SJSA1 (cell line): ENCODE measurements at regions not wholly inside any gene's neighbourhood (a gene's known extent, or its start where the extent isn't known, plus 50 kb on each side); places are given as distances from the start of the nearest gene placed in this dataset.

Source experiments
- DNase-seq, 2 experiments: peaks; one replicate each; pipeline ENCODE4 v3.0.0-alpha.2; 2015 to 2020; ENCODE audit warnings: low spot score in 2 of 2, low read depth in 1 of 2
- H3K27ac ChIP-seq: fragments of 250-450 bp; sonication (Bioruptor Pico); 2 replicates; pipeline ENCODE4 v1.5.1; 2020; ENCODE audit warnings: mild to moderate bottlenecking, moderate library complexity
- H3K27me3 ChIP-seq: fragments of 250-450 bp; sonication (Bioruptor Pico); replicated peaks from 2 replicates; pipeline ENCODE4 v1.5.1; 2020; ENCODE audit warnings: mild to moderate bottlenecking, moderate library complexity
- H3K36me3 ChIP-seq: fragments of 250-450 bp; sonication (Bioruptor Pico); 2 replicates; pipeline ENCODE4 v1.5.1; 2020; ENCODE audit warnings: mild to moderate bottlenecking
- H3K4me1 ChIP-seq: fragments of 250-450 bp; sonication (Bioruptor Pico); replicated peaks from 2 replicates; pipeline ENCODE4 v1.6.1; 2021; ENCODE audit warnings: mild to moderate bottlenecking
- H3K4me3 ChIP-seq: fragments of 250-450 bp; sonication (Bioruptor Pico); 2 replicates; pipeline ENCODE4 v1.5.1; 2020; ENCODE audit warnings: mild to moderate bottlenecking
- H3K9me3 ChIP-seq: fragments of 250-450 bp; sonication (Bioruptor Pico); replicated peaks from 2 replicates; pipeline ENCODE4 v1.5.1; 2020; ENCODE audit warnings: mild to moderate bottlenecking

DNA sequence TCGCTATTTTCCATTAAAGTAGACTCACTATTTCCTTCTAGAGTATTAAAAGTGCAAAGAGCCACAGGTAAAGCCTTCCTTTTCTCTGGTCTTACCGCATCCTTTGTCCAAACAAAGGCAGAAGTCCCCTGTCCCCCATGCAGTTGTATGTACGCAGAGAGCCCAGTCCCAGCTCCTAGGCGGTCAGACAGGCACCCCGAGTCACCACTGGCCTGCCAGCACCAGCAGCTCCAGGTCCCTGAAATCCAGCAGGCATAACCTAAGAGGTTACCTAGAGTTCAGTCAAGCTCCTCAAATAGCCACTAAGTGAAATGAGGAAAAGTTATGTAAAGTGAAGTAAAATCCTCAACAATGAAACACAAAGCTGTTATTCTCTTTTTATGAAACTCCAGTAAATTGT lies 60.4 kb upstream of the TWIST2 start:
- no peaks in the 10 kb centered on the region for H3K27me3 ChIP-seq
- peaks cover 8% of the 10 kb centered on the region; the same call in 1 of the 2 replicates for H3K4me1 ChIP-seq
- no peak for DNase-seq
- no peaks in the 10 kb centered on the region for H3K36me3 ChIP-seq
- no peak overlapping the region for H3K27ac ChIP-seq
- no peaks in the 10 kb centered on the region for H3K9me3 ChIP-seq
- H3K4me3 ChIP-seq: no peak overlapping the region

DNA sequence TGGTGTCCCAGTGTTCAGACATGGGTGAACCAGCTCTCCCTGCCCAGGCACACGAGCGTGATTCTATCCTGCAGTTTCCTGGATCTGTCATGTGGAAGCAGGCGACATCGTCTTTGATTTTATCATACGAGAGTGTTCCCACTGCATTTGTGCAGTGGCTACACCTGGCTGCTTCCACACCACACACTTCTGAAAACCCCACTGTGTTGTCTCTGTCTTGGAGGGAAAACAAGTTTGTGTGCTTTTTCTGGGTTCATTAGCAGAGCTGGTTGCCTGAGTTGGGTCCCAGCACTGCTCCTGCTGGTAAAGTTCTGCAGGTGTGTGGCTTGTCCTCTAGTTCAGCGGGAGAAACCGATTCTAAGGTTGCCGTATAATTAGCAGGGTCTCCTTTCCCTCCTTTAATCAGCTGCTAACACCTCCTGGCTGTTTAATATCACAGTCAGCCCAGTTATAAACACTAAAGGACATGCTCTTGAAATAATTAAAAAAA lies 58.5 kb upstream of the TWIST2 start:
- H3K27ac ChIP-seq: no peak overlapping the region
- peaks cover 8% of the 10 kb centered on the region; the same call in 1 of the 2 replicates for H3K4me1 ChIP-seq
- H3K4me3 ChIP-seq: no peak overlapping the region
- H3K9me3 ChIP-seq: no peaks in the 10 kb centered on the region
- H3K36me3 ChIP-seq: no peaks in the 10 kb centered on the region
- DNase-seq: no peak
- H3K27me3 ChIP-seq: no peaks in the 10 kb centered on the region

DNA sequence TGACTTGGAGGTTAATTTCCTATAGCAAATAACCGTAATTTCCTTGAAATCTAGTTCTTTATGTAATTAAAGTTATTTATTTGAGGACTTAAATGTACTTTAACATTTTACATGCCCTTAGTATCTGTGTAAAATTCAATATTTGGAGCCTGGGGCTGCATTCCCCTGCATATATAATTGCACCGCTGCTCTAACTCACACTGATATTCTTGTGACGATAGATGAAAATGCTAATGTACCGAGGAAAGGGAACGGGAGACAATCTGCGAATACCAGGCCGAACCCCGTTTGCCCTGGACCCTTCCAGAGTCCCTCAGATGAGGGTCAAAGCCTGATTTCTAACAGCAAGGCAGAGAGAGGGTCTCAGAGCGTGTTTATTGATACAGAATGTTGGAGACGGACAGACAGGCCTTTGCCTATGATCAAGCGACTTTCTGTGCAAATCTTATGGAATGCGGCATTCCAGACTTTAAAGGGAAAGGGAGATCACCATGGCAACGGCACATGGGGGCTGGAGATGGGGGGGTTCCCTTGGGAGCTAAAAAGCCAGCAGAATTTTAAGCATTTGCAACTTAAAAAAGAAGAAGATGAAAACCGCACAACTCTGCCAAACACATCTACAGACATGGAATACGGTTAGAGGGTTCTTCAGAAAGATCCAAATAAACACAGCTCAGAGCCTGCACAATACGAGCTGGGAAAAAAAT lies 57.6 kb upstream of the TWIST2 start:
- DNase-seq: no peak
- Histone ChIP-seq H3K27me3 (no peaks in the 10 kb centered on the region), H3K9me3 (no peaks in the 10 kb centered on the region), H3K4me3 (no peak overlapping the region), H3K4me1 (peaks cover 8% of the 10 kb centered on the region; the same call in 1 of the 2 replicates), H3K27ac (no peak overlapping the region), H3K36me3 (no peaks in the 10 kb centered on the region)

DNA sequence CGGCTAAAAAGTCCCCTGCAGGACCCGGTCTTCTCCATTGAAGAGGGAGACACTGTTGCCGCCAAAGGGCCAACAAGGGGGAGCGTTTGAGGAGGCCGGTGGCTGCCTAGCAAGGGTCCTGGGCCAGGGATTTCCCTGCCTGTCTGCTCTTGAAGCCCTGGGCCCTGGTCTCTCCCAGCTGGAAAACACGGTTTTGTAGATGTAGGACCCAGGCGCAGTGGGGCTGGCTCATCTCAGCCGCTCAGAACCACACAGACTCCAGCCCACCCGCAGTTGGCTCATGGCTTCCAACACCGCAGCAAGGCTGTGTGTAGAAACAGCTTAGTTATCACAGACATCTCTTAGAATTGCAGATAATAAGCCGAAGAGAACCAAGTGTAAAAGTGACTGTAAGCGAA lies 57.1 kb upstream of the TWIST2 start:
- Histone ChIP-seq H3K36me3 (no peaks in the 10 kb centered on the region), H3K27me3 (no peaks in the 10 kb centered on the region), H3K27ac (no peak overlapping the region), H3K9me3 (no peaks in the 10 kb centered on the region), H3K4me1 (peaks cover 11% of the 10 kb centered on the region), H3K4me3 (no peak overlapping the region)
- DNase-seq: peak in 1 of 2 experiments; percentile 25

DNA sequence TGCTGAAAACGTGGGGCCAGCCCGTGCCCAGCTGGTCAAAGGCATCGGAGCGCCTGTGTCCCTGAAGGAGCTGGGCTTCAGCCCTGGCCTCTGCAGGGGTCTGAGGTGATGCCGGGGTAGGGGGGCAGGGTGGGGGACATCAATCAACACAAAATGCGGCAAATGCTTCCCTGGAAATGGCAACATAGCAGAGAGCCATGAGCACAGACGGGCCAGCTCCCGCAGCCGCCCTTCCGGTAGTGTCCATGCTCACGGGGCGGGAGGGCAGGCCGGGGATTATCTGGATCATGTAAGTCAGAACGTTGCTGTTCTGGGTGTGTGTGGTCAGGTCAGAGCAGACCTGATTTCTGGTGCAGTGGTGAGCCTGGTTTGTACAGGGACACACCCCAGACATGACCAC lies 56.5 kb upstream of the TWIST2 start:
- no peak for DNase-seq
- H3K4me3 ChIP-seq: no peak overlapping the region
- H3K9me3 ChIP-seq: no peaks in the 10 kb centered on the region
- no peaks in the 10 kb centered on the region for H3K27me3 ChIP-seq
- no peaks in the 10 kb centered on the region for H3K36me3 ChIP-seq
- no peak overlapping the region for H3K27ac ChIP-seq
- H3K4me1 ChIP-seq: peaks cover 16% of the 10 kb centered on the region

DNA sequence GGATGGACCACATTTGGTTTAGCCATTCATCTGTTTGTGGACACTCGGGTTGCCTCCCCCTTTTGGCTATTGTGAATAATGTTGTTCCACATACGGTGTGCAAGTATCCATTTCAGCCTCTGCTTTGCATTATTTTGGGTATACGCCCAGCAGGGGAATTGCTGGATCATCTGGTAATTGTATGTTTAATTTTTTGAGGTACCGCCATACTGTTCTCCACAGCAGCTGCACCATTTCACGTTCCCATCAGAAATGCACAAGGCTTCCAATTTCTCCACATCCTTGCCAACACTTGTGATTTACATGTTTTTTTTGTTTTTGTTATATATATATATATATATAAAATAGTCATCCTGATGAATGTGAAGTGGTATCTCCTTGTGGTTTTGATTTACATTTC lies 54.6 kb upstream of the TWIST2 start:
- no peaks in the 10 kb centered on the region for H3K36me3 ChIP-seq
- no peak for DNase-seq
- H3K4me3 ChIP-seq: no peak overlapping the region
- no peak overlapping the region for H3K27ac ChIP-seq
- peaks cover 30% of the 10 kb centered on the region for H3K4me1 ChIP-seq
- H3K9me3 ChIP-seq: no peaks in the 10 kb centered on the region
- H3K27me3 ChIP-seq: no peaks in the 10 kb centered on the region

DNA sequence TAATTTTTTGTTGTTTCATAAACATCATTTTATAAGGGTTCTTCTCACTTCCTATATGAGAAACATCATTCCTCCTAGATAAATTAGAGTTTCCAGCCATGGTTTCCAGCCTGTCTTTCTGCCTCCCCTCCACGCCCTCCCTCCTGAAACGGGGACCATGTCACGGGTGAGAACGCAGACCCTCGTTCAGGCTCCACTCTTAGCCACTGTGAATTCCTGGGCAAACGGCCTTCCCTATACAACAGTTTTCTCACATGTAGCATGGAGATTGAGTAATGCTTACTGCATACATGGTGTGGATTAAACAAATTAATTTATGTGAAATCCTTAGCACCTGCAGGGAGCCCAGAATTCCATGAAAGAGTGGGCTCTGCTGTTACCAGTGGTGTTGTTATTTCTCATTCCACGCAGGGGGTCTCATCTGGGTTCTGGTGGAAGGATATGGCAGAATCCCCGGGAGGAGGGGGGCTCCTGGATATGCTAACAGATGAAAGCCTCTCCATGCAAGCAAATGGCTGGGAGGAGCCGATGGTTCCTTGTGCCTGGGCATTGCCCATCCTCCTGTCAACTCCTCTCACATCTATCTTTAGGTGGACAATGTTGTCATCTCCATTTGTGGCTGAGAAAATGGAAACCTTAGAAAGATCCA lies 54.0 kb upstream of the TWIST2 start:
- Histone ChIP-seq H3K4me3 (no peak overlapping the region), H3K27me3 (no peaks in the 10 kb centered on the region), H3K9me3 (no peaks in the 10 kb centered on the region), H3K36me3 (no peaks in the 10 kb centered on the region), H3K27ac (no peak overlapping the region), H3K4me1 (peaks cover 30% of the 10 kb centered on the region)
- DNase-seq: no peak

DNA sequence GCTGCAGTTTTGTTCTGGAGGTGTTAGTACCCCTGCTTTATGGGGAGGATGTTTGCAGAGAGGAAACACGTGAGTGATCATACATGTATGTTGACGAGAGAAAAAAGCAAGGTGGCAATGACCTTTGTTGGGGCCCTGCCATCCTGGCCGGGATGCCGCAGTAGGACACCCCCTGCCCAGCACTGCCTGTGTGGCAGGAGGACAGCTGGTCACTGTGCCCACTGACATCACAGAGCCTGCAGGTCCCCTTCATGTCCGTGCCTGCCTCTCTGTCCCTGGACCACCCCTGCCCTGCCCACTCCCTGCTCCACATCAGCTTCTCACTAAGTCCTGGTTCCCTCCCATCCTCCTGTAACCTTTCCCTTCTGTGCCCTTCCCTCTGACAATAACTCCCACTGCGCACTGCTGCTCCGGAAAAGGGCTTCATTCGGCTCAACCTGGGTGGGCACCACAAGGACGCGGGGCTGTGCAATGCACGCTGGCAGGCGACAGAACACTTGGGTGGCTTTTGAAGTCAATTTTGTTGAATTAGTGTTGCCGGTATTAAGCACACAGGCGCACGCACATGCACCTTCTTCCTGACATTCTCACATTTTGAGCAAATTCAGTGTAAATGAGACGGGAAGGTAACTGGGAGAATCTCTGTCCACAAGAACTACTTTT lies 51.5 kb upstream of the TWIST2 start:
- Histone ChIP-seq H3K9me3 (no peaks in the 10 kb centered on the region), H3K27ac (peak overlapping the region; percentile 83), H3K27me3 (no peaks in the 10 kb centered on the region), H3K36me3 (no peaks in the 10 kb centered on the region), H3K4me3 (no peak overlapping the region), H3K4me1 (peaks cover 24% of the 10 kb centered on the region)
- DNase-seq: peak; percentile 87 to 88

DNA sequence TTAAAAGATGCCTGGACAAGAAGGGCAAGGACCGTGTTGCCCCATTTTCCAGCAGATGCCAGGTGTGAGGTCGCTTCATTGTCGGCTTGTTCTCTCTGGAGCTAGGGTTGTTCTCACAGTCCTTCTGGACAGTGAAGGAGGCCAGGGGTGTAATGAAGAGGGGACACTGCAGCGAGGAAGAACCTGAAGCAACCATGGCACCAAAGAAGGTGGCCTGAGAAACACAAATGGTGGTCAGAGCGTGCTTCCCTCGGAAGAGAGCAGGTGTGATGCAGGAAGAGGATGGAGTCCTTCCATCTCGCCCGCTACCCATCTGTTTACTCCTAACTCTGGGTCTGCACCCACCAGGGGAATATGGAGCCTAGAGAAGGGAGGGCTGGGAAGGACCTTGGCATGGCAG lies 50.3 kb upstream of the TWIST2 start:
- peak overlapping the region; percentile 83; the same call in 1 of the 2 replicates for H3K27ac ChIP-seq
- H3K9me3 ChIP-seq: no peaks in the 10 kb centered on the region
- DNase-seq: no peak
- no peak overlapping the region for H3K4me3 ChIP-seq
- no peaks in the 10 kb centered on the region for H3K27me3 ChIP-seq
- no peaks in the 10 kb centered on the region for H3K36me3 ChIP-seq
- H3K4me1 ChIP-seq: peaks cover 32% of the 10 kb centered on the region
